Right ventricle myocardium superior (tissue), 1 donor: ENCODE measurements at regions not wholly inside any gene's neighbourhood (a gene's known extent, or its start where the extent isn't known, plus 50 kb on each side); places are given as distances from the start of the nearest gene placed in this dataset.

Experiments
- ATAC-seq: fragments of 200-7000 bp; cut with Tn5 transposase; one replicate; pipeline ENCODE4 v1.9.1; 2020; ENCODE audit warnings: mild to moderate bottlenecking; ENCODE audit not compliant: poor library complexity
- DNase-seq: peaks from one replicate; pipeline ENCODE4 v3.0.0-alpha.2; 2020
- intact Hi-C: fragments of 100-400 bp; cut with DNase I; formaldehyde crosslinking; loops from one replicate; pipeline ENCODE4 v1.11.2; 2022
- donor health status: DM: no; HTN: yes; CAD: no; lungs with severe emphysema.

DNA sequence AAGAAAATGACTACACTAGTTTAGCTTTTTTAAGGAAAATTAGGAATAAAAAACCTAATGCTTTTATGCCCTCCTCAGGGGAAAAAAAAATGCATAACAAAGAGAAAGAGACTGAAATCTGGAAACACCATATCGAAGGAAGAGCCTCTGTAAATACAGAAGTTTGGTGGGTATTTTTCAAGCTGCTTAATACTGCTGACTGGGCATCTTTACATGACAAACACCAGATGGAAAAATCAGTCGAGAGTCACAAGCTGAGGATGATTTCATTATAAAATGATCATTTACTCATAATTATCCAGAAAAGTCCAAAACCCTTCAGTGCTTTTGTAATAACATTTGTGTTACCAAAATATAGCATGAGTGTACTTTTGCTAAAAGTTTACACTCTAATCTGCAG lies 1600.7 kb upstream of the ACVR2A start:
- no peak for DNase-seq

DNA sequence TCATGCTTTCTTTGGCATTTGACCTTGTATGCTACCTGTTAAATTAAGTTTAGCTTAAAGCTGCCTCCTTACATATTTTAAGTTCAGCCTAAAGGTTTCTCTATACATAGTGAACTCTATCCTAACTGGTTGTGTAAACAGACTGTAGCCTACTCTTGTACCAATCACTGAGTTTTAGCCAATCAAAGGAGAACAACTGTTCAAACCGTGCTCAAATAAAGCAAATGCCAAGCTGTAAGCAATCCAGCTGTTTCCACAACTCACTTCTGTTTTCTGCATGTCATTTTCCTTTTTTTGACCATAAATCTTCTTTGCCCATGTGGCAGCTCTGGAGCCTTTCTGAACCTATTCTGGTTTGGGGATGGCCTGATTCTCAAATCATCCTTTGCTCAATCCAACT lies 1603.8 kb upstream of the ACVR2A start:
- ATAC-seq, result no peak
- intact Hi-C loops, result no loop called here
- no peak for DNase-seq

More for the DNA sequence above, 1600.7 kb upstream of the ACVR2A start:
- intact Hi-C loops, result no loop called here
- ATAC-seq, result no peak

GRCh38 chr2:146240391-146240790 lies 1604.4 kb upstream of the ACVR2A start:
- no peak for DNase-seq
- ATAC-seq, result no peak
- intact Hi-C loops, result no loop called here

DNA sequence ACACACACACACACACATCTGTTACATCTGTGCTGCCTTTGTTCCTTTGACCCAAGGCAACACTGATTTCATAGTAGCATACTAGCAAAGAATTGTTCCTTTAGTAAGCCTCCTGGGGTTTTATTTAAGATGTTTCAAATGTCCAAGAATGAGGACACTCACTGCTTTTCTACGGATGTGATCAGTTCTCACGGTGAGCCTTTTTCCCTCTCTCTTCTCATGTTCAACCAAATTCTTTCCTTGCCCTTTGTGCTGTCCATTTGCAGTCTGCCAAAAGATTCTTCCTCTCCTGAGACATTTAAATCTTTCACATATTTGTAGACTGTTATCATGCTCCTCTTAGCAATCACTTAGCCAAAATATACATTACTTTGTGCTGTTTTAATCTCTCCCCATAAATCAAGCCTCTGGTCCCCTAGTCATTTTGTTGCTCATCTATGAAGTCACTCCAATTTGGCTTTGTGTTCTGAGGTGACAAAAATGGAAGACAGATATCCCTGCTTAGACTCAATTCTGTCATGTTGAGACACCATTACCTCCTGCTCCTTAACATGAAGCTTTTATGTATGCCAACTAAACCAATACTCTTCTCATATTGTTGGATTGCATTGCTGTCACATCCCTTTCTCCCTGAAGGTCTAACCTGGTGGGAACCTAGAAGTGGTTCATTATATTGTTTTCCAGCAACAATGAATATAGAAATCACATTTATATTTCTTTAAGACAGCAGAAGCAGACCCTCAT lies 1605.3 kb upstream of the ACVR2A start:
- ATAC-seq (no peak), DNase-seq (no peak)
- intact Hi-C loops, result no loop called here

GRCh38 chr2:146238254-146238966 lies 1606.4 kb upstream of the ACVR2A start:
- DNase-seq (no peak), ATAC-seq (peak; percentile 38)
- intact Hi-C loops, result no loop called here

DNA sequence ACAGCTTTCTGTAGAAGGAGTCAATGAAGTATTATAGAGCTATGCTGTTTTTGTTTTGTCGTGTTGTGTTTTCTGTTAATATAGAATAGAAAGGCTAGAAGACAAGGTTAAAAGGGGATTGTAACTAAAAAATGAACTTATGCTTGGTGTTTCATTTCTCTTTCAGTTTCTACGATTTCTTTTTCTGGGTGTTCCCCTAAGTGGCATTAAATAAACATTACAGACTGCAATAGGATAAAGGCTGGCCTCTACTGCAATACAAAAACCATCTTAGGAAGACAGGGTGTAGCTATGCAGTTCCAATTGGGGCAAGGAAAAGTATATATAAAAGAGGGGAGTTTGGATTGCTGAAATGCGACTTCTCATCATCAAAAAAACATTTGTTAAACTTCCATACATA lies 1609.7 kb upstream of the ACVR2A start:
- ATAC-seq (no peak), DNase-seq (no peak)
- intact Hi-C loops, result no loop called here

GRCh38 chr2:146229508-146230155 lies 1615.2 kb upstream of the ACVR2A start:
- intact Hi-C loops, result no loop called here
- DNase-seq (no peak), ATAC-seq (no peak)

DNA sequence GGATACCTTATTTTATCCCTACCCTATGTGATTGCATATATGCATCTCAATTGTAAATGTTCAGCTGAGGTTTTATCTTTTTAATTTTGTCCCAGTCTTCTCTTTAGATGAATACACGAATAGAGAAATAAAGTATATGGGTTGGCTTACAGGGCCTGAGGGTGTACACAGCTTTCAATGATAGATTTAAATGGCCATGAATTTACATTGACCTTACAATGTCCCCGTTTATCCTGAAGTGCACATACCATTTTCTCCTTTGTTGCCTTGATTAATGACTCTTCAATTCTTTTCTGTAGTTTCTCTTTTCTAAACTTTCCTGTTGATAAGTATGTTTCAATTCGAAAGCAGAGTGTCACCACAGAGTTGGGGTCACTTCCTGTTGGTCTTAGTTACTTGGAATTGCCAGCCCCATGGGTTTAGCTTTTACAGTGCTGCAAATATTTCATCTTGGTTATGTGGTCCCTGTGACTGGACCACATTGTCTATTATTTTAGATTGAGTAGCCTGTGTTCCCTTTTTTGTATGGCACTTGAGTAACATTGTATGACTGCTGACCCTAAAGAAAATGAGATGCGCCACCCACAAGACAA lies 1616.3 kb upstream of the ACVR2A start:
- intact Hi-C loops, result no loop called here
- no peak for ATAC-seq

DNA sequence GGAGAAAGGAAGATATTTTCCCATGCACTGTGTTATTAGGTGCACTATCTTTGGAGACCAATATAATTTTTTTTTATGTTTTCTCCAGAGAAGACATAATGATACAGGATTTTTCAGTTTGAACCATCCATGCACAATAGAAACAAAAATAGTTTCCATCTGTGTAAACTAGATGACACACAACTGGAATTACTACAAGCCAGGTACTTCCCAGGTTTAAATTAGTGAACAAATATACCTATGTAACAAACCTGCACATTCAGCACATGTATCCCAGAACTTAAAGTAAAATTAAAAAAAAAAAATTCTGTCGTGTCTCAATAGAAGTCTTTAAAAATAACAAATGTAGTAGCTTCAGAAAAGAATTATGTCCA lies 1616.8 kb upstream of the ACVR2A start:
- no peak for ATAC-seq
- intact Hi-C loops, result no loop called here

More for the DNA sequence above, 1616.3 kb upstream of the ACVR2A start:
- no peak for DNase-seq

DNA sequence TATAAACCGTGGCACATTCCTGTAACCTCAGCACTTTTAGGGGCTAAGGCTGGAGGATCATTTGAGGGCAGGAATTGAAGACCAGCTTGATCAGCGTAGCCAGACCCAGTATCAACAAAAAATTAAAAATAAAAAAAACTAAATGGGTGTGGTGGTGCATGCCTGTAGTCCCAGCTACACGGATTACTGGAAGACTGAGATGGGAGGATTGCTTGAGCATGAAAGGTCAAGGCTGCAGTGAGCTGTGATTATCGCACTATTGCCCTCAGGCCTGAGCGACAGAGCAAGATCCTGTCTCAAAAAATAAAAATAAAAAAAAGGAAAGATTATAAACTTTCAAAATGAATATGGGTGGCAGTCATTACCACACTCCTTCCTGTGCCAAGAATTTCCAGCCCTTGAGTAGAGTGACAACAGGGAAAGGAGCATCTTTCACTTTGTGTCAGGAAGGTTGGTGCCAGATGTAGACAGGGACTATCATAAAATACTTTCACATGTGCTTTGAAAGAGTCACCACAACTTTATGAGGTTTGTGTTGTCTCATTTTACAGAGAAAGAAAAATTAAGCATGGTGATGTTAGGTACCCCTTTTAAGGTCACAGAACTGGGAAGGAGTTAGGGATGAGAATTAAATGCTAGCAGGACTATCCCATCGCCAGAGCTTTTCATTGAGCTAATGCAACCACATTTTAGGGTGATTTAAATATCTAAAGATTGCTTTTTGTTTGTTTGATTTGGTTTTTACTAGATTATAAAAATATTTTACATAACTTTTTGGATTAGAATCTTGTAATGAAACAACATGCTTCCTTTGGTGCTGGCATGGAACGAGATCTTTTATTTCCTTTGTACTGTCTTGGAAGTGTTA lies 1617.4 kb upstream of the ACVR2A start:
- ATAC-seq (no peak), DNase-seq (no peak)
- intact Hi-C loops, result no loop called here

More for the DNA sequence above, 1616.8 kb upstream of the ACVR2A start:
- no peak for DNase-seq

GRCh38 chr2:146226077-146226476 lies 1618.8 kb upstream of the ACVR2A start:
- ATAC-seq (no peak), DNase-seq (no peak)
- intact Hi-C loops, result no loop called here

DNA sequence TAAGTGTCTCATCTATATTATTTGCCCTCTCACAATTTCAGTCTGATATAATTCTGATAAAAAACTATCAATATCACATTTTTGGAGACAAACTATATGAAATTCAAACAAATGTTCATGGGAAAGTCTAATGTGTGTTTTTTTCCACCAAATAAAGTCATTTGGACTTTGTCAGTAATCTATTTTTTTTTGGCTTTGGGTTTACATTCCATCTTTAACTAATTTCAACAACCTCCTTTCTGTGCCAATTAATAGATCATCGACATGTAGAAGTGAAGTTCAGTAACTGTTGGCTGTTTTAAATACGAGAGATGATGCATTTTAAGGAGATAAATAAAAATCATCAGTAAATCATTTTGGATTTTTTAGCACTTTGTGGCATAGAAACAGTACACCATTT lies 1623.0 kb upstream of the ACVR2A start:
- no peak for DNase-seq
- ATAC-seq, result no peak
- intact Hi-C loops, result no loop called here

GRCh38 chr2:146220957-146221356 lies 1623.9 kb upstream of the ACVR2A start:
- intact Hi-C loops, result no loop called here
- ATAC-seq, result no peak
- DNase-seq, result no peak

GRCh38 chr2:146214394-146214929 lies 1630.4 kb upstream of the ACVR2A start:
- no peak for DNase-seq
- no peak for ATAC-seq
- intact Hi-C loops, result no loop called here

GRCh38 chr2:146213674-146214073 lies 1631.2 kb upstream of the ACVR2A start:
- intact Hi-C loops, result no loop called here
- ATAC-seq (no peak), DNase-seq (no peak)

DNA sequence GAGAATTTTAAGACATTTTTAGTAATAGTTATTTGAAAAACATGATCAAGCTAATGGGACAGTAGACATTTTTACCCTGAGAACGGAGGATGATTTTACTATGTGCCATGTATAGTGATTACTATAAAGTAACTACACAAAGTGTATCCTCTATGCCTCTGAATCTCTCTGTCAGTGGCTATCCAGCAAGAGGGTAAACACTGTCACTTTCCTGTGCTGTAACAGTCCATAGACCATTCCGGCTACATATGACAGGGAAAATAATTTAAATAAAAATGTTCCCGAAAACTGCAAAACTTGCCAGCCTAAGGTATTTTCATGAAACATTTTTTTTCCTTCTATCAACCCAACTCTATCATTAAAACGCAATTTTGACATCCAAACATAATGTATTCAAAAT lies 1632.2 kb upstream of the ACVR2A start:
- intact Hi-C loops, result no loop called here
- no peak for ATAC-seq
- no peak for DNase-seq

- intact Hi-C loops, result no loop called here
- ATAC-seq (no peak), DNase-seq (no peak)
Observed at GRCh38 chr2:146209842-146210275, 1635.0 kb upstream of the ACVR2A start.

DNA sequence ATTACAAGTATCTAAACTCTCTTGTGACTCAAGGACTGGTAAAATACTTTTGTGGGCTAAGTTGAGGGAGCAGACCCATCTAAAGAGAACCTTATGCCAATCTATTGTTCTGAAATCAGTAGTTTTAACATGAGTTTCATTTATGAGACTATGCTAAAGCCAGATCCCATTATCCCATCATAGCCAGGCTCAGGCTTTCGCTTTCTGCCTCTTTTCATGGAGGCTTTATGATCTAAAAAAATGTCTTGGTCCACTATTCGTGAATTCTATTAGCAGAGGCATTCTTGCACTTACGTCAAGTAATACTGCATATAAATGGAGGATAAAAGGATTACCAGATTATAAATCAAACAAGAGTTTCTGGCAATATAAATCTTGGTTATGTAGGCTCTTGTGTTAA lies 1636.9 kb upstream of the ACVR2A start:
- ATAC-seq, result no peak
- DNase-seq, result no peak
- intact Hi-C loops, result no loop called here
